Neural cell (in vitro differentiated cells): ENCODE measurements at regions not wholly inside any gene's neighbourhood (a gene's known extent, or its start where the extent isn't known, plus 50 kb on each side); places are given as distances from the start of the nearest gene placed in this dataset.

ENCODE experiments used
- H2AFZ ChIP-seq: fragments of 200-600, 300-800 bp; sonication (generic), shearing (Covaris generic); 2 replicates; pipeline ENCODE4 v1.6.0; 2014; ENCODE audit warnings: low read depth, mild to moderate bottlenecking, antibody characterized with exemption, low read length, moderate library complexity
- H3F3A ChIP-seq: fragments of 200-600 bp; shearing (Covaris generic); 2 replicates; pipeline ENCODE4 v1.6.1; 2016; ENCODE audit warnings: mild to moderate bottlenecking, moderate library complexity, mixed read lengths, antibody characterized with exemption, low read length; ENCODE audit not compliant: insufficient read depth, poor library complexity, severe bottlenecking
- H3K27ac ChIP-seq: fragments of 200-600, 300-800 bp; sonication (generic), shearing (Covaris generic); 2 replicates; pipeline ENCODE4 v1.5.1; 2014; ENCODE audit warnings: mild to moderate bottlenecking, low read length, moderate library complexity
- H3K27me3 ChIP-seq: fragments of 300-800, 200-600 bp; sonication (generic), shearing (Covaris generic); 2 replicates; pipeline ENCODE4 v1.6.0; 2014; ENCODE audit warnings: mild to moderate bottlenecking, low read depth, low read length, moderate library complexity; ENCODE audit not compliant: insufficient read depth
- H3K36me3 ChIP-seq: fragments of 300-800, 200-600 bp; sonication (generic), shearing (Covaris generic); 2 replicates; pipeline ENCODE4 v1.5.1; 2014; ENCODE audit warnings: mild to moderate bottlenecking, antibody characterized with exemption, low read length, moderate library complexity; ENCODE audit not compliant: insufficient read depth
- H3K4me2 ChIP-seq: fragments of 300-800, 200-600 bp; sonication (generic), shearing (Covaris generic); 2 replicates; pipeline ENCODE4 v1.6.0; 2014; ENCODE audit warnings: mild to moderate bottlenecking, low read length
- H3K4me3 ChIP-seq: fragments of 300-800, 200-600 bp; sonication (generic), shearing (Covaris generic); 2 replicates; pipeline ENCODE4 v1.5.1; 2014; ENCODE audit warnings: mild to moderate bottlenecking, low read length, moderate library complexity
- H3K79me2 ChIP-seq: fragments of 200-600 bp; shearing (Covaris generic); replicated peaks from 2 replicates; pipeline ENCODE4 v1.6.0; 2014; ENCODE audit warnings: mild to moderate bottlenecking, low read length, moderate library complexity; ENCODE audit not compliant: insufficient read depth
- H3K9ac ChIP-seq: fragments of 300-800, 200-600 bp; sonication (generic), shearing (Covaris generic); 2 replicates; pipeline ENCODE4 v1.6.1; 2016; ENCODE audit warnings: mild to moderate bottlenecking, low read length, mixed read lengths
- H3K9me2 ChIP-seq: fragments of 200-600 bp; shearing (Covaris generic); 2 replicates; pipeline ENCODE4 v1.6.1; 2016; ENCODE audit warnings: mild to moderate bottlenecking, low read length, mixed read lengths; ENCODE audit not compliant: insufficient read depth
- H3K9me3 ChIP-seq: fragments of 200-600, 300-800 bp; sonication (generic), shearing (Covaris generic); 2 replicates; pipeline ENCODE4 v1.6.1; 2016; ENCODE audit warnings: mild to moderate bottlenecking, mixed run types, low read length, moderate library complexity, mixed read lengths
- H4K20me1 ChIP-seq: fragments of 200-600 bp; shearing (Covaris generic); 2 replicates; pipeline ENCODE4 v1.6.1; 2016; ENCODE audit warnings: mild to moderate bottlenecking, mixed run types; ENCODE audit not compliant: insufficient read depth
- CTCF ChIP-seq: fragments of 450-650 bp; IDR thresholded peaks from 2 replicates; pipeline ENCODE4 v1.5.1; 2014; ENCODE audit warnings: antibody characterized with exemption, mild to moderate bottlenecking, moderate library complexity; ENCODE audit not compliant: poor library complexity, severe bottlenecking
- EP300 ChIP-seq: fragments of 450-650 bp; conservative IDR thresholded peaks from 2 replicates; pipeline ENCODE4 v1.6.1; 2014; ENCODE audit warnings: antibody characterized with exemption, mild to moderate bottlenecking, moderate library complexity; ENCODE audit not compliant: poor library complexity, severe bottlenecking
- EZH2 ChIP-seq: fragments of 200-600, 300-800 bp; shearing (Covaris generic), sonication (generic); IDR thresholded peaks from 2 replicates; pipeline ENCODE4 v1.6.1; 2014; ENCODE audit warnings: antibody characterized with exemption, low read length, borderline replicate concordance, mild to moderate bottlenecking; ENCODE audit not compliant: insufficient read depth, poor library complexity, severe bottlenecking
- MXI1 ChIP-seq: fragments of 450-650 bp; conservative IDR thresholded peaks from 2 replicates; pipeline ENCODE4 v1.6.1; 2014; ENCODE audit warnings: antibody characterized with exemption, mild to moderate bottlenecking; ENCODE audit not compliant: poor library complexity, severe bottlenecking
- POLR2AphosphoS5 ChIP-seq: IDR thresholded peaks from 2 replicates; pipeline ENCODE4 v1.6.1; 2012
- RAD21 ChIP-seq: fragments of 450-650 bp; conservative IDR thresholded peaks from 2 replicates; pipeline ENCODE4 v1.6.1; 2014; ENCODE audit warnings: antibody characterized with exemption, mild to moderate bottlenecking, moderate library complexity
- SMC3 ChIP-seq: fragments of 450-650 bp; conservative IDR thresholded peaks from 2 replicates; pipeline ENCODE4 v1.6.1; 2014; ENCODE audit warnings: antibody characterized with exemption, mild to moderate bottlenecking, moderate library complexity; ENCODE audit not compliant: poor library complexity
- TAF1 ChIP-seq: IDR thresholded peaks from 2 replicates; pipeline ENCODE4 v1.6.1; 2012; ENCODE audit warnings: low read depth
- TF ChIP-seq, protein P1 (sequence below): IDR thresholded peaks from 2 replicates; pipeline ENCODE4 v1.6.1; 2012; ENCODE audit warnings: borderline replicate concordance

- H4K20me1 ChIP-seq: no peaks in the 10 kb centered on the region
- H3K9me3 ChIP-seq: peaks cover 3% of the 10 kb centered on the region
- no peak overlapping the region for H3K9ac ChIP-seq
- no peaks in the 10 kb centered on the region for H3F3A ChIP-seq
- no peak overlapping the region for H3K27ac ChIP-seq
- no peak overlapping the region for H3K4me2 ChIP-seq
- TF ChIP-seq, protein P1, sequence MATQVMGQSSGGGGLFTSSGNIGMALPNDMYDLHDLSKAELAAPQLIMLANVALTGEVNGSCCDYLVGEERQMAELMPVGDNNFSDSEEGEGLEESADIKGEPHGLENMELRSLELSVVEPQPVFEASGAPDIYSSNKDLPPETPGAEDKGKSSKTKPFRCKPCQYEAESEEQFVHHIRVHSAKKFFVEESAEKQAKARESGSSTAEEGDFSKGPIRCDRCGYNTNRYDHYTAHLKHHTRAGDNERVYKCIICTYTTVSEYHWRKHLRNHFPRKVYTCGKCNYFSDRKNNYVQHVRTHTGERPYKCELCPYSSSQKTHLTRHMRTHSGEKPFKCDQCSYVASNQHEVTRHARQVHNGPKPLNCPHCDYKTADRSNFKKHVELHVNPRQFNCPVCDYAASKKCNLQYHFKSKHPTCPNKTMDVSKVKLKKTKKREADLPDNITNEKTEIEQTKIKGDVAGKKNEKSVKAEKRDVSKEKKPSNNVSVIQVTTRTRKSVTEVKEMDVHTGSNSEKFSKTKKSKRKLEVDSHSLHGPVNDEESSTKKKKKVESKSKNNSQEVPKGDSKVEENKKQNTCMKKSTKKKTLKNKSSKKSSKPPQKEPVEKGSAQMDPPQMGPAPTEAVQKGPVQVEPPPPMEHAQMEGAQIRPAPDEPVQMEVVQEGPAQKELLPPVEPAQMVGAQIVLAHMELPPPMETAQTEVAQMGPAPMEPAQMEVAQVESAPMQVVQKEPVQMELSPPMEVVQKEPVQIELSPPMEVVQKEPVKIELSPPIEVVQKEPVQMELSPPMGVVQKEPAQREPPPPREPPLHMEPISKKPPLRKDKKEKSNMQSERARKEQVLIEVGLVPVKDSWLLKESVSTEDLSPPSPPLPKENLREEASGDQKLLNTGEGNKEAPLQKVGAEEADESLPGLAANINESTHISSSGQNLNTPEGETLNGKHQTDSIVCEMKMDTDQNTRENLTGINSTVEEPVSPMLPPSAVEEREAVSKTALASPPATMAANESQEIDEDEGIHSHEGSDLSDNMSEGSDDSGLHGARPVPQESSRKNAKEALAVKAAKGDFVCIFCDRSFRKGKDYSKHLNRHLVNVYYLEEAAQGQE: no peak
- TF ChIP-seq EZH2: no peak
- TF ChIP-seq SMC3: no peak
- TF ChIP-seq POLR2AphosphoS5: no peak
- TF ChIP-seq RAD21: no peak
- TF ChIP-seq MXI1: no peak
- no peak for TF ChIP-seq TAF1
- TF ChIP-seq EP300: no peak
- no peak for TF ChIP-seq CTCF
- no peak overlapping the region for H2AFZ ChIP-seq
- H3K9me2 ChIP-seq: no peaks in the 10 kb centered on the region
- no peaks in the 10 kb centered on the region for H3K27me3 ChIP-seq
- H3K4me3 ChIP-seq: no peak overlapping the region
- H3K36me3 ChIP-seq: no peaks in the 10 kb centered on the region
- no peaks in the 10 kb centered on the region for H3K79me2 ChIP-seq
These were observed 1530.9 kb upstream of the LRRTM1 start for GRCh38 chr2:81835321-81836000.

DNA sequence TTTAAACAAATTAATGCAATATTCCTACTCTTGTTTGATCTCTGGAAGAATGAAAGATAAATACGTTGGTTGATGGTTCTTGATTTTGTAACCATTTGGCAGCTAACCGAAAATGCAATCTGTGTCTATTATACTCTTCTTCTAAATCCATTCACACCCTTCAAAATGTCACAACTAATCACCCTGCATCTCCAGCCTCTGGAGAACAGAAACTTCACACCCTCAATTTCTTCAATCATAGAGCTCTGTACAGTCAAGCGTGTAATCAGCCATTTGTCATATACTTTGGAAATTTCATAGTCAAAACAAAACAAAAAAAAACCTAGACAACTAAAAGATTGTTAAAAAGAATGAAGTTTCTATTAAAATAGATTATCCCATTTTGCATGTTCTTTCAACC, 1482.3 kb upstream of the LRRTM1 start:
- no peaks in the 10 kb centered on the region for H3K36me3 ChIP-seq

More for the DNA sequence above, 1482.3 kb upstream of the LRRTM1 start:
- Histone ChIP-seq H3K4me2 (no peak overlapping the region), H4K20me1 (no peaks in the 10 kb centered on the region), H3K4me3 (no peak overlapping the region), H3K27ac (no peak overlapping the region), H3K9ac (no peak overlapping the region), H3K9me3 (no peaks in the 10 kb centered on the region), H3K27me3 (no peaks in the 10 kb centered on the region), H2AFZ (no peak overlapping the region), H3K9me2 (no peaks in the 10 kb centered on the region), H3K79me2 (no peaks in the 10 kb centered on the region), H3F3A (no peaks in the 10 kb centered on the region)
- TF ChIP-seq RAD21 (no peak), CTCF (no peak), EP300 (peak; percentile 95), POLR2AphosphoS5 (peak; percentile 87)
- TF ChIP-seq, protein P1: peak; percentile 16
